Lower lobe of right lung (tissue), 2 donors: ENCODE measurements at regions not wholly inside any gene's neighbourhood (a gene's known extent, or its start where the extent isn't known, plus 50 kb on each side); places are given as distances from the start of the nearest gene placed in this dataset.

ENCODE experiments used
- ATAC-seq, 2 donors: fragments of 200-7000 bp; cut with Tn5 transposase; one replicate each; pipeline ENCODE4 v1.9.1; 2020 to 2022; ENCODE audit warnings: mild to moderate bottlenecking in 2 of 2, moderate library complexity in 2 of 2
- DNase-seq: peaks from one replicate; pipeline ENCODE4 v3.0.0-alpha.2; 2020
- H3K27ac ChIP-seq: fragments of 200-600 bp; one replicate; pipeline ENCODE4 v1.8.0; 2022
- H3K27me3 ChIP-seq: fragments of 200-600 bp; one replicate; pipeline ENCODE4 v1.8.0; 2022; ENCODE audit warnings: low read depth
- H3K36me3 ChIP-seq: fragments of 200-600 bp; one replicate; pipeline ENCODE4 v1.8.0; 2022; ENCODE audit warnings: mild to moderate bottlenecking
- H3K4me1 ChIP-seq: fragments of 200-600 bp; one replicate; pipeline ENCODE4 v1.8.0; 2022
- H3K4me3 ChIP-seq: fragments of 200-600 bp; one replicate; pipeline ENCODE4 v1.8.0; 2022; ENCODE audit warnings: mild to moderate bottlenecking
- H3K9me3 ChIP-seq: fragments of 200-600 bp; one replicate; pipeline ENCODE4 v1.8.0; 2022
- CTCF ChIP-seq: fragments of 200-600 bp; IDR thresholded peaks from one replicate; pipeline ENCODE4 v1.8.0; 2022; ENCODE audit warnings: antibody characterized with exemption, mild to moderate bottlenecking
- intact Hi-C: fragments of 100-400 bp; cut with DNase I; formaldehyde crosslinking; loops from one replicate; pipeline ENCODE4 v1.11.0; 2022
- donor health status: DM: no; HTN: yes; CAD: no; lungs with severe emphysema.

GRCh38 chr13:50461189-50461588, 382.3 kb downstream of the DLEU7 start:
- intact Hi-C loops = no loop called here
- TF ChIP-seq CTCF = no peak

GRCh38 chr13:50463719-50464118, 379.8 kb downstream of the DLEU7 start:
- no peak for TF ChIP-seq CTCF
- no peaks in the 10 kb centered on the region for H3K27me3 ChIP-seq
- no peaks in the 10 kb centered on the region for H3K36me3 ChIP-seq
- no peaks in the 10 kb centered on the region for H3K9me3 ChIP-seq
- intact Hi-C loops = no loop called here
- DNase-seq (no peak), ATAC-seq (no peak)
- H3K4me1 ChIP-seq = no peaks in the 10 kb centered on the region
- H3K27ac ChIP-seq = no peak overlapping the region
- no peak overlapping the region for H3K4me3 ChIP-seq

More at GRCh38 chr13:50461189-50461588, 382.3 kb downstream of the DLEU7 start:
- DNase-seq (no peak), ATAC-seq (no peak)
- no peaks in the 10 kb centered on the region for H3K9me3 ChIP-seq
- no peak overlapping the region for H3K27ac ChIP-seq
- H3K27me3 ChIP-seq = no peaks in the 10 kb centered on the region
- no peaks in the 10 kb centered on the region for H3K36me3 ChIP-seq
- no peak overlapping the region for H3K4me3 ChIP-seq
- no peaks in the 10 kb centered on the region for H3K4me1 ChIP-seq

- intact Hi-C loops = no loop called here
- TF ChIP-seq CTCF = no peak
- no peak for DNase-seq
- no peak overlapping the region for H3K4me3 ChIP-seq
- H3K27me3 ChIP-seq = no peaks in the 10 kb centered on the region
- H3K9me3 ChIP-seq = no peaks in the 10 kb centered on the region
- no peaks in the 10 kb centered on the region for H3K4me1 ChIP-seq
- no peak overlapping the region for H3K27ac ChIP-seq
- no peaks in the 10 kb centered on the region for H3K36me3 ChIP-seq
- ATAC-seq = no peak
Measured at GRCh38 chr13:50464349-50465251, 378.9 kb downstream of the DLEU7 start.

- ATAC-seq (no peak), DNase-seq (no peak)
- no peak overlapping the region for H3K4me3 ChIP-seq
- intact Hi-C loops = no loop called here
- no peaks in the 10 kb centered on the region for H3K27me3 ChIP-seq
- no peak for TF ChIP-seq CTCF
- H3K4me1 ChIP-seq = no peaks in the 10 kb centered on the region
- H3K9me3 ChIP-seq = no peaks in the 10 kb centered on the region
- no peaks in the 10 kb centered on the region for H3K36me3 ChIP-seq
- no peak overlapping the region for H3K27ac ChIP-seq
Measured at GRCh38 chr13:50466456-50466855, 377.0 kb downstream of the DLEU7 start.

GRCh38 chr13:50467156-50468110, 376.1 kb downstream of the DLEU7 start:
- DNase-seq (no peak), ATAC-seq (no peak)
- Histone ChIP-seq H3K27me3 (no peaks in the 10 kb centered on the region), H3K9me3 (no peaks in the 10 kb centered on the region), H3K27ac (no peak overlapping the region), H3K36me3 (no peaks in the 10 kb centered on the region), H3K4me3 (no peak overlapping the region), H3K4me1 (no peaks in the 10 kb centered on the region)
- no peak for TF ChIP-seq CTCF
- intact Hi-C loops = no loop called here
